DMS 273 treated with DMSO at 0.1 percent for 48 hours (cell line): ENCODE measurements at regions not wholly inside any gene's neighbourhood (a gene's known extent, or its start where the extent isn't known, plus 50 kb on each side); places are given as distances from the start of the nearest gene placed in this dataset.
"Not testable (repeated sequence)": the region's sequence is repeated elsewhere in the genome, so short reads cannot be mapped to it uniquely, and the experiment has no call there.

Experiments
- DNase-seq: peaks from one replicate; lab custom pipeline; 2025; lab: John Stamatoyannopoulos, UW

DNA sequence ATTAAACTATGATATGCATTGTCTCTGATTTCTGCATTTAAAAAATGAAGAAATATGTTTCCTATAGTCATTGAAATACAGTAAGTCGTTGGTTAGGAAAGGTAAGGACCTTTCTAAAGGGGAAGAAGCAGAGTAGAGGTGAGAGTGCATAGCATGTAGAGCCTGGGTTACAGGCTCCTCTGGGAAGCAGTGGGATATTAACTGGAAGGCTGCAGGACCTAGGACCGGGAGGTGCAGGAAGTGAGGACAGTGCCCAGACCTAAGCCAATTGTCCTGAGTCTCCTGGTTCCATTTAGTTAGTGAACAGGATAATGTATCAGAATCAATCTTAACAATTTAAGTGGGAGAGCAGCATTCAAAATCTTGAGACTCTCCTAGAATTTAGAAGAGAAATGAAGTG is 237.1 kb upstream of the NUDT6 start:
- no peak for DNase-seq

GRCh38 chr4:123162859-123163258 is 233.7 kb upstream of the SPRY1 start:
- DNase-seq: no peak

- no peak for DNase-seq
Observed at GRCh38 chr4:123163501-123163900, 233.1 kb upstream of the SPRY1 start.

DNA sequence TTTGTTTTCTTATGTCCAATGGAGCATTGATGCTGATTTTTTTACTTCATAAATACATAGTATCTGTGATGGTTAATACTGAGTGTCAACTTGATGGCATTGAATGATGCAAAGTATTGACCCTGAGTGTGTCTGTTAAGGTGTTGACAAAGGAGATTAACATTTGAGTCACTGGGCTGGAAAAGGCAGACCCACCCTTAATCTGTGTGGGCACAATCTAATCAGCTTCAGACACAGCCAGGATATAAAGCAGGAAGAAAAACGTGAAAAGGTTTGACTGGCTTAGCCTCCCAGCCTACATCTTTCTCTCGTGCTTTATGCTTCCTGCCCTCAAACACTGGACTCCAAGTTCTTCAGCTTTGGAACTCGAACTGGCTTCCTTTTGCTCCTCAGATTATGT is 230.6 kb upstream of the SPRY1 start:
- DNase-seq: no peak

GRCh38 chr4:123167931-123168330 is 228.7 kb upstream of the SPRY1 start:
- DNase-seq: no peak

DNA sequence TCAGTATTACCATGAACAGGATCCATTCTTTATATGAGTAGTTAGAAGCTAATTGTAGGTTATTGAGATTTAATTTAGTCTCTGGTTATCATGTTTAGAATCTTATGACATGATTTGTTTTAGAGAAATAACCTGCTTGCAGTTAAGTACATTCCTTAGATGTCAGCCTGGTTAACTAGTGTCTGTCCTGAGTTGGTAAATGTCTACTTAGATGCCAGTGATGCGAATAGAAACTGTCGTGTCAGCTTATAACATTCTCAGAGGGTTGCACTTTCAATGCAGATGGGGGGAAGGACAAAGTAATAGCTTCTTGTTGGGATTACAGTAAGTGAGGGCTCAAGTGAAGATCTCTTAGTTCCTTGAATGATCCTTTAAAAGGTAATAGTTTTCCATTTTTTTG is 227.8 kb upstream of the SPRY1 start:
- DNase-seq: no peak

DNA sequence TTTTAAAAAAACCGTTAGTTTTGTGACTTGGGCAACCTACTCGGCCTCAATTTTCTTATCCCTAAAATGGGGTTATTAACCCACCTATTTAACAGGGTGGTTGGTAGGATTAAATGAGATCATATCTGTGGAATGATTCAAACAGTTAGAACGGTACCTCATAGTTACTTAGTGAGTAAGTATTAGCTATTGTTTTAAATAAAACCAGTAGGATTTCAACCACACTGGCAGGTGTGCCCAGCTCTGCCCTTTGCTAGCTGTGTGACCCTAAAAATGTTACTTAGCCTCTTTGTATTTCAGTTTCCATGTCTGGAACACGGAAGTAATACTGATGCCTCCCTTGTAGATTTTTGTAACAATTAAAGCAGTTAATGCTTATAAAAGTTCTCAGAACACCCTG is 225.8 kb upstream of the SPRY1 start:
- no peak for DNase-seq

- no peak for DNase-seq
Observed at GRCh38 chr4:123176605-123177004, 220.0 kb upstream of the SPRY1 start.

- DNase-seq: no peak
Observed at GRCh38 chr4:123182289-123182688, 214.3 kb upstream of the SPRY1 start.

DNA sequence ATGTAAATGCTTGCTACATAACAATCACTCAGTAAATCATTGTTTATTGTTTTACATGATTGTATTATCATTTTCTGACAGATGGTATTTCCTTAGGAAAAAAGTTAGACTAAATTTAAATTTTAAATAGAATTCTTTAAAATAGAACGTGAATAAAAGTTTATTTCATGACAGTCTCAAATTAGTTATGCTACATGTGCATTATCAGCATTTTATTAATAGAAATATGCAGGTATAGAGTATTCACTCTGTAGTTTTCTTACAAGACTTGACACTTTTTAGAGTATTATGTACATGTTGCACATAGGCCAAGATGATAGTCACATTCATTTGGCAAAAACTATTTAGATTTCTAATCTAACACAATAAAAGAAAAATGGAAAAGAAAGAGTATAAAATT is 213.3 kb upstream of the SPRY1 start:
- no peak for DNase-seq

DNA sequence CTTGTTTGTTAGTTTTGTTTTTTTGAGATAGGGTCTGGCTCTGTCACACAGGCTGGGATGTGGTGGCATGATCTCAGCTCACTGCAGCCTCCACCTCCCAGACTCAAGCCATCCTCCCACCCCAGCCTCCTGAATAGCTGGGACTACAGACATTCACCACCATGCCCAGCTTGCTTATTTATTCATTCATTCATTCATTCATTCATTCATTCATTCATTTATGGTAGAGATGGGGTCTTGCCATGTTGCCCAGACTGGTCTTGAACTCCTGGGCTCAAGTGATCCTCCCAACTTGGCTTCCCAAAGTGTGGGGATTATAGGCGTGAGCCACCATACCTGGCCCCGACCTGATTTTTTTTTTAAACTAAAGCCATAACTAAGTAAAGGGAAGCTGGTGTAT is 212.8 kb upstream of the SPRY1 start:
- not testable (repeated sequence) for DNase-seq

GRCh38 chr4:123186731-123187130 is 209.9 kb upstream of the SPRY1 start:
- DNase-seq: no peak

DNA sequence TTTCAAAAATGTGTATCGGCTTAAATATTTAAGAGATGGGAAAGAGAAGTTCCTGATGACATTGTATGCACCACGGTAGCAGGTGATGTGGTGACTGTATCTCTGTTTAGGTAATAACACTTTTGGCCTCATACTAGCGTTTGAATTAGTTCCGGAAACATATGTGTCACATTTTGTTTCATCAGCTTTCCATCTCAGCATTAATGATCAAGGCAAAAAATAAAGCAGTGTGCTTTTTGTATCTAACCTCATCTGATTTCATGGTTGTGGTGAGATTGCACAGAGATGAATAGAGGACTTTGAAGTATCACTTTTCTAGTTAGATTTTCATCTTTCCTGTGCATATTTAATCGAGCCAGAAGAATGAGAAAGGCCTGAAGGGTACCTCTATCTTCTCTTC is 206.4 kb upstream of the SPRY1 start:
- no peak for DNase-seq

- no peak for DNase-seq
Observed at GRCh38 chr4:123191728-123192127, 204.9 kb upstream of the SPRY1 start.

- DNase-seq: no peak
Observed at GRCh38 chr4:123193802-123194367, 202.7 kb upstream of the SPRY1 start.

DNA sequence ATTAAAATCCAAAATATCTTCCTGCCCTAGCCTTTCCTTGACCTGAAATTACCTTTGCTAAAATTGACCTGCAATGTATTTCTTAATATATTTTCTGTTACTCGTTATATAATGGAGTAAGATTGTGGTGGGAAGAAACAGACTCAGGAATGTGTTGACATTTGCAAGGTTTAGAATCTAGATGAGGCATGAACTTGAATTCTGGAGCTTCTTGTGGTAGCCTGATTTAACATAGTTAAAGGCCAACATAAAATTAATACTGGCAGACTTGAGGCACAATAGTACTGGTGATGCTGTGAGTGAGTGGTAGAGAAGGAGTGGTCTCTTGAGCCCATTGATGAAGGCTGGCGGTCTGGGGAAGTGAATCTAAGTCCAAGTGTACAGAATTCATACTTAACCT is 197.9 kb upstream of the SPRY1 start:
- no peak for DNase-seq

GRCh38 chr4:123200051-123200940 is 196.3 kb upstream of the SPRY1 start:
- no peak for DNase-seq

DNA sequence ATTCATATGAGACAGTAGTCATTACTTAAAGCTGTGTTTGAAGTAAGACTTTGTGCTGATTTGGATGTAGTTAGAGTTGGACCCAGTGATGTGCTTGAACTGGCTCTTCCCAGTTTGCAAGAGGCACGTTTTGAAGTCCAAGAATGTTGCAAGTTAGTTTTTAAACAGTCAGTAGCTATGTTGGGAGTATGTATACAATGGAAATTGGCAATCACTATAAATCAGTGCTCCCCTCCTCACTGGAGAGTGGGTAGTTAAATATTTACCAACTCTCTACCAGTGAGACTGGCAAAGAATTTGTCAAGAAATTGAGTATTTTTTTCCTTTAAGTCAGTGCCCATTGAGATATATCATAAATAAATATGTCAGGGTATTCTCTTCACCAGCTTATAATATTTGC is 191.9 kb upstream of the SPRY1 start:
- DNase-seq: no peak

DNA sequence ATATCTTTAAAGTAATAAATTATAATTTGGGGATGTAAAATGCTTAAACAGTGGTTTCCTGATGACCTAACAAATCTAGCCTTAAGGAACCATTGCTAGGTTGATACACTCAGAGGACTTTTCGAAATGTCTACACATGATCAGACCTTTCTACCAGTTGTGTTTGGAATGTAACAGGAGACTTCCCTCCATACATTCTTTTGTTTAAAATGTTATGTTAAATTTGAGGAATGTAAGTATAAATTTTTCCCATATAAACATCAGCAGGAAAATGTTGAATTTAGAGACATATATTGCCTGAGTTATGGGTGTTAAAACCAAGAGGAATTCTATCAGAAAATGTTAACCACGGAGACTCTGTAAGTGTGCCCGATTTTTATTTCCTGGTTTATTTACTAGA is 190.6 kb upstream of the SPRY1 start:
- no peak for DNase-seq

DNA sequence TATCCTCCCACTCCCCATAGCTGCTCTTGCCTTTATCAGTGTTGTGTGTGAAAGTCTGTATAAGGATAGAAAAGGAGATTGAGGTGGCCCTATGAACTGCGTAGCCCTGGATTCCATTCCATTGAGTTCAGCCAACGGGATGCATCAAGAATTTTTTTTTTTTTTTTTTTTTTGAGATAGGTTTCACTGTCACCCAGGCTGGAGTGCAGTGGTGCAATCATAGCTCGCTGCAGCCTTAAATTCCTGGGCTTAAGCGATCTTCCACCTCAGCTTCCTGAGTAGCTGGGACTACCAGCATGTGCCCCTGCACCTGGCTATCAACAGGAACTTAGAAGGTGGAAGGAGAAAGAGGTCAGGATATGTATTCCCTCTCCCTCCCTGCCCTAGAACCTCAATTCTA is 187.2 kb upstream of the SPRY1 start:
- no peak for DNase-seq

DNA sequence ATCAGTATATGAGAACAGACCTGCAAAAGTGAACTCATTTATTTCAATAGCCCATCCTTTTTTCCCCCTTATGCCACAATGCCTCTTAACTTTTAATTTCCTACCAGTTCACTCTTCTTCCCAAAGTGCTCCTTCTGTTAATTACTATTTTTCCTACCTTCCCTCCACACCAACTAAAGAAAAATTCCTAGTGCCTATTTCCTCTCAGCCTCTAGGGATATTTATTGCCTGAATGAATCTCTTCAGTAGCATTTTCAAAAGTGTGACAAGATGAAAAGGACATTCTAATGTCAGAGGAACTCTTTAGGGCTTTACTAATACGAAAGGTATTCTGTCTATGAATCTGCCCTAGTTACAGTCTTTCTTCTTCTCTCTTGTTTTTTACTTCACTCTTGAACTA is 181.1 kb upstream of the SPRY1 start:
- no peak for DNase-seq

GRCh38 chr4:123216543-123216942 is 180.1 kb upstream of the SPRY1 start:
- no peak for DNase-seq

GRCh38 chr4:123216946-123217345 is 179.6 kb upstream of the SPRY1 start:
- DNase-seq: no peak

DNA sequence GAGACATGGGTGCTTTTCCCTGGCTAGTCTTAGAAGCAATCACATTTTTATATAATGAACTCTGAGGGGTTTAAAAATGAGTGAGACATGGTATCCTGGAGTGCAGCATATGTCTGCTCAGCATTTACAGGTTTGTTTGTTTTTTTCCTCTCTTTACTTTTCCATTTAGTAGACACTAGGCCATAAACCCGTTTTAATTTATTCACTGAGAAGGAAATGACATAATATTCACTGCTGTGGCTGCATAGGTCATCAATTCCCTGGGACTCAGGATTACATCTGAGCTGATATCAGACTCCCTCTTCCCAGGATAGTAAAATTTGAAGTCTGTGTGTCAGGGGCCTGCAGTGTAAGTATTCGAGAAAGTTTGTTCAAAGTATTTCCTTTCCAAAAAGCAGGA is 178.9 kb upstream of the SPRY1 start:
- DNase-seq: no peak
